ENCODE measurements at regions not wholly inside any gene's neighbourhood (a gene's known extent, or its start where the extent isn't known, plus 50 kb on each side); places are given as distances from the start of the nearest gene placed in this dataset.

DNA sequence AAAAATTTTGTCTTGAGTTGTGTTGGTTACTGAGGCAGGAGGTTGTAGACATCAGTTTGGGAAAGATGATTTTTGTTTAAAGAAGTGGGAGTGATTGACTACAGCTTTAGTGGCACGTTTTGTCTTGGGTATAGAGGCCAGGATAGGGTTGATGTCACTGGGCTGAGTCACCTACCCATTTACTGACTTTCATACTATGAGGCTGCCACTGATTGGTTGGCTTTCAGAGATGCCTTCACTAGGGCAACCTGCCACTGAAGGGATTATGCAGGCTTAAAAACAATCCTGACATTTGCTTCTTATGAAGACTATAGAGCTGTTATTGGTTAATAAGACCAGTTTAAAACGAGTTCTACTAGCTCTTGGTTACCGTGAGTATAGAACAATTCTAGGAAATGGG is 479.1 kb downstream of the SOX11 start:
- TF ChIP-seq, protein P1, sequence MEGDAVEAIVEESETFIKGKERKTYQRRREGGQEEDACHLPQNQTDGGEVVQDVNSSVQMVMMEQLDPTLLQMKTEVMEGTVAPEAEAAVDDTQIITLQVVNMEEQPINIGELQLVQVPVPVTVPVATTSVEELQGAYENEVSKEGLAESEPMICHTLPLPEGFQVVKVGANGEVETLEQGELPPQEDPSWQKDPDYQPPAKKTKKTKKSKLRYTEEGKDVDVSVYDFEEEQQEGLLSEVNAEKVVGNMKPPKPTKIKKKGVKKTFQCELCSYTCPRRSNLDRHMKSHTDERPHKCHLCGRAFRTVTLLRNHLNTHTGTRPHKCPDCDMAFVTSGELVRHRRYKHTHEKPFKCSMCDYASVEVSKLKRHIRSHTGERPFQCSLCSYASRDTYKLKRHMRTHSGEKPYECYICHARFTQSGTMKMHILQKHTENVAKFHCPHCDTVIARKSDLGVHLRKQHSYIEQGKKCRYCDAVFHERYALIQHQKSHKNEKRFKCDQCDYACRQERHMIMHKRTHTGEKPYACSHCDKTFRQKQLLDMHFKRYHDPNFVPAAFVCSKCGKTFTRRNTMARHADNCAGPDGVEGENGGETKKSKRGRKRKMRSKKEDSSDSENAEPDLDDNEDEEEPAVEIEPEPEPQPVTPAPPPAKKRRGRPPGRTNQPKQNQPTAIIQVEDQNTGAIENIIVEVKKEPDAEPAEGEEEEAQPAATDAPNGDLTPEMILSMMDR (IDR thresholded peaks at IDR 0.05) = no peak

DNA sequence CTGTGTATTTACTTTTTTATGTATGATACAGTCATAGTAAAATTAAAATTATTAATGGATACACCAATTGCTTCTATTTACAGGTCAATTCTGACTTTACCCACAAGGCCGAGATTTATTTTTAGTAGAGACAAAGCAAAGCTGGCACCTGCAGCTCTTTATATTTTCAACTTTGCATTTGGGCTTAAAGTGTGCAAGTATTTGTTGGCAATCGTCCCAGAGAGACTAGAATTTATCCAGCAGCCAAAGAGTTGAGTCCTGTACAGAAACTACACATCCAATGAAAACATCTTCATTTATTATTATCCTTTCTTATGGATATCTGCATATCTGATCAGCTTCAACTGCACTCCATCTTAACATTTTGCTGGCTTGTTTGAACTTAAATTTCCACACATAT is 485.6 kb downstream of the SOX11 start:
- TF ChIP-seq, protein P1 (IDR thresholded peaks at IDR 0.05) = no peak

DNA sequence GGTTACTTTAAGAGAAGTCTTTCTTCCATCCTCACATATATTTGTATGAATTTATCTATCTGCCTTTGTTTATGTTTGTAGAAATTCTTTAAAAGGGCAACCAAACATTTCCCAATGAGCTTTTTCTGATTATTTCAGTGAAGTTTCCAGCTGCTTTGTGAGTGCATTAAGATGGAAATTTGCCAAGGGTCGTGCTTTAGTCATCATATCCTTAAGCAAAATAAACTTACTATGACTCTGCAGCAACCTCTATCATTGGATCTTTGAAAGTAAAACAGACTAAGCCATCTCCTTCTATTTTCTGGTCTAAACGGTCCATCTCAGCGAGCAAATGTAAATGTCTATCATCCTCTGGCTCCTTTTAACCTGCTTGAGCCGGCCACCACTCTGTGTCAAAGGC is 489.3 kb downstream of the SOX11 start:
- TF ChIP-seq, protein P1 (IDR thresholded peaks at IDR 0.05) = no peak

DNA sequence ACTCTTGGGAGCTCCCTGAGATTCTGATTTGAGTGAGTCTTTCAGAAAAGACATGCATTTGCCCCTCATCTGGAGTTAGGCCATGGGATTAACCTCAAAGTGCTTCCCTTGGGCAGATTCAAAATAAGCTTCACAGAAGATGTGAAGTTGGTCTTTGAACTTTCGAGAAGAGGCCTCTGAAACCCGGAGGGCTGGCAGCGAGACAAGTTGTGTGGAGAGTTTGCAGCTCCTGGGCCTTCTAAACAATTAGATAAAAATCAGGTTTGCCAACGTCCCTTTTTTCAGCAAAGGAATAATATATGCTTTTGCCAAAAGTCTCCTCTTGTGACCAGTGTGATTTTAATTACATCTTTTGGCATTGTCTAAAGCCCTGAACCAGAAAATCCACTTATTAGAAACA is 489.7 kb downstream of the SOX11 start:
- TF ChIP-seq, protein P1 (IDR thresholded peaks at IDR 0.05) = no peak

DNA sequence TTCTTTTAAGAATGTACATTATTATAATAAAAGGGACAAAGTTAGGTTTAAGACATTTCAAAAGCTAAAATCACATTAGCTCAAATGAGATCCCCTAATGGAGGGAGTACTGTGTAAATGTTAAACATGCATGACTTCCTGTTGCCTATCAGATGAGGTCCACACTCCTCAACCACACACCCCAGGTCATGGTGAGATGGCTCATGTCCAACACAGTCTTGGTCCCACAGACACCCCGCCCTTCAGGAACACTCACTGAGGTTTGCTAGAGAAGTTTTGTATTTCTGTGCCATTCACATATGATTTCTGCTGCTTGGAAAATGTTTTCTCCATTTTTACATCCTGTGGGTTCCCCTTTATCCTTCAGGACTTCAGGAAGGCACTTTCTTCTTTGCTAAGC is 491.0 kb downstream of the SOX11 start:
- TF ChIP-seq, protein P1 (IDR thresholded peaks at IDR 0.05) = no peak

DNA sequence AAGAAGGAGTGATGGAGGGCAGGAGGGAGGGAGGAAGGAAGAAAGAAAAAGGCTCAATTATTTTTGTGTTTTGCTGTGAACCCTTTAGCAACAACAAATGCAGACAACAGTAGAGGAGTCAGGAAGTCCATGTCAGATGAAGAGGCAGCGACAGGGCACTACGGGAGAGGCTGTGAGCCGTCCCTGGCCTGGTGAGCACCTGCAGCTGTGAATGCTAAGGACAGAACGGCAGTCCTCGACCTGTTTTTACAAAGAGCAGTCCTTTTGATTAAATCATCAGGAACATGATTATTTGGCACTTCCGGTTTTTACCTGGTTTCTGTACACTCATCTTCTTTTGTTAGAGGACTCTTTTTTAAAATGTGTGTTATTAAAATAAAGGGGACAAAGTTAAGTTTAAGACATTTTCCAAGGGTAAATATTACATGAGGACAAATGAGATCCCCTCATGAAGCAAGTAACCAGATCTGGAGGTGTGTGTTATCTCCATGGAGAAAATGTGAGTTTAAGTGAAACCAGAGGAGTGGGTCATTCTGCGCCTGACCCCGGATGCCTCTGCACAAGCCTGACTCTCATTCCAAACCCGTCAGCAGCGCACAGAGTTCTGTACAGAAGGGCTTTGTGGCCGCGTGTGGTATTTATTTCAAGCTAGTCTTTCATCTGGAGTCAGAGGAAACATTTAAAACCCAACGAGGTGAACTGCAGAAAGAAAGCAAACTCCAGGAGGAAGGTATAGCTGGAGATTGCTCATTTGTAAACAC is 492.5 kb downstream of the SOX11 start:
- TF ChIP-seq, protein P1 (IDR thresholded peaks at IDR 0.05) = no peak

DNA sequence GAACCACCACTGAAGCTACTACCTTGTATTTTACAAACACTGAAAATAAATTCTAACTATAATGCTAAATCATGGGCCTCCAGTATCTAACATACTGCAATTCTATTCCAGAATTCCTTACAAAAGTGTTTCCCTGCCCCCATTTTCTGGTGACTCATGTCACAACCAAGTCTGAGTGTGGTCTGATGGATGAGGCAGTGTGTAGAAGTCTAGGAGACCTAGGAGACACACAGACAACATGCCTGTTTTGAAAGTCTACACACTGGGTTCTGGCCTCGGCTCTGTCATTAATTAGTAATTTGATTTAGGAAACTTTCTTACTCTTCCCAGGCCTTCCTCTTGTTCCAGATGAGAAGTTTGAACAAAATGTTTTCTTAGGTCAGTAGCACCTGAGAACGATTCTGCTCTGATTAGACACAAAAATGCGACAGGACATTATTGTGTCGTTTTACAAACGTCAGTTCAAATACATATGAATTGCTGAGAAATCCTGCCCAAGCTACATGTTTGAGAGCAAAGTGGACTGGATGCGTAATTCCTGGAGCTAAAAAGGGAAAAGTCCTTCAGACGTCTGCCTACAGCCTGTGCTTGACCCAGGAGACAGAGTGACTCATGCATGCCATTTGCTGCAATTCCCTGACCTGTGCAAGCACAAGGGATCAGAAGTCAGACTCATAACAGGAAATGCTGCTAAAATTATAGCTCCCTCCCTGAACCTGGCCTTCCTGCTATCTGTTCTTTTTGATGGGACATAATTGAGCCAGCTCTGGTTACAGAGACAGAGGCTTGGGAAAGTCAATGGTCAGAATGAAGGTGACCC is 494.4 kb downstream of the SOX11 start:
- TF ChIP-seq, protein P1 (IDR thresholded peaks at IDR 0.05) = no peak

Measured in LNCAP (cell line).